Adrenal gland (tissue), 5 donors: ENCODE measurements at regions not wholly inside any gene's neighbourhood (a gene's known extent, or its start where the extent isn't known, plus 50 kb on each side); places are given as distances from the start of the nearest gene placed in this dataset.

ENCODE experiments used
- POLR2A ChIP-seq, 2 donors: fragments of 450-650 bp; IDR thresholded peaks; one replicate each; pipeline ENCODE4 v1.6.1; 2017; ENCODE audit warnings: antibody characterized with exemption in 2 of 2, mild to moderate bottlenecking in 2 of 2, moderate library complexity in 1 of 2
- TF ChIP-seq, protein P1 (sequence below), 6 experiments: fragments of 450-650 bp in 4 of 6; fragments of 200-600 bp in 2 of 6; sonication (generic) in 1 of 6; IDR thresholded peaks; 1 replicate in 5 of 6; 2 replicates in 1 of 6; pipeline versions ENCODE4 v1.5.1 to v1.8.0; 2016 to 2021; ENCODE audit warnings: antibody characterized with exemption in 6 of 6, mild to moderate bottlenecking in 2 of 6, moderate library complexity in 1 of 6
- donor health status: DM: no; HTN: no; CAD: no.

GRCh38 chr1:209224886-209225285 lies 358.6 kb upstream of the CAMK1G start:
- no peak for TF ChIP-seq POLR2A (IDR thresholded peaks at IDR 0.05)
- TF ChIP-seq, protein P1, sequence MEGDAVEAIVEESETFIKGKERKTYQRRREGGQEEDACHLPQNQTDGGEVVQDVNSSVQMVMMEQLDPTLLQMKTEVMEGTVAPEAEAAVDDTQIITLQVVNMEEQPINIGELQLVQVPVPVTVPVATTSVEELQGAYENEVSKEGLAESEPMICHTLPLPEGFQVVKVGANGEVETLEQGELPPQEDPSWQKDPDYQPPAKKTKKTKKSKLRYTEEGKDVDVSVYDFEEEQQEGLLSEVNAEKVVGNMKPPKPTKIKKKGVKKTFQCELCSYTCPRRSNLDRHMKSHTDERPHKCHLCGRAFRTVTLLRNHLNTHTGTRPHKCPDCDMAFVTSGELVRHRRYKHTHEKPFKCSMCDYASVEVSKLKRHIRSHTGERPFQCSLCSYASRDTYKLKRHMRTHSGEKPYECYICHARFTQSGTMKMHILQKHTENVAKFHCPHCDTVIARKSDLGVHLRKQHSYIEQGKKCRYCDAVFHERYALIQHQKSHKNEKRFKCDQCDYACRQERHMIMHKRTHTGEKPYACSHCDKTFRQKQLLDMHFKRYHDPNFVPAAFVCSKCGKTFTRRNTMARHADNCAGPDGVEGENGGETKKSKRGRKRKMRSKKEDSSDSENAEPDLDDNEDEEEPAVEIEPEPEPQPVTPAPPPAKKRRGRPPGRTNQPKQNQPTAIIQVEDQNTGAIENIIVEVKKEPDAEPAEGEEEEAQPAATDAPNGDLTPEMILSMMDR (IDR thresholded peaks at IDR 0.05) = no peak
